GM21515 (cell line): ENCODE measurements at regions not wholly inside any gene's neighbourhood (a gene's known extent, or its start where the extent isn't known, plus 50 kb on each side); places are given as distances from the start of the nearest gene placed in this dataset.

ENCODE experiments used
- ATAC-seq: cut with Tn5 transposase; IDR thresholded peaks from one replicate; pipeline ENCODE4 v1.9.1; 2021; ENCODE audit not compliant: unreplicated experiment

GRCh38 chr5:158559066-158559465 lies 540.6 kb downstream of the EBF1 start:
- no peak for ATAC-seq

GRCh38 chr5:158553962-158554336 lies 545.8 kb downstream of the EBF1 start:
- ATAC-seq = no peak

- no peak for ATAC-seq
Observed at GRCh38 chr5:158553195-158553961, 546.3 kb downstream of the EBF1 start.

- no peak for ATAC-seq
Observed at GRCh38 chr5:158552241-158552640, 547.5 kb downstream of the EBF1 start.

- ATAC-seq = no peak
Observed at GRCh38 chr5:158549311-158549710, 550.4 kb downstream of the EBF1 start.

- ATAC-seq = no peak
Observed at GRCh38 chr5:158546748-158547147, 553.0 kb downstream of the EBF1 start.

GRCh38 chr5:158545949-158546530 lies 553.7 kb downstream of the EBF1 start:
- no peak for ATAC-seq

- no peak for ATAC-seq
Observed at GRCh38 chr5:158544388-158545339, 555.1 kb downstream of the EBF1 start.

GRCh38 chr5:158543539-158544387 lies 556.0 kb downstream of the EBF1 start:
- ATAC-seq = no peak

GRCh38 chr5:158541536-158542297 lies 558.0 kb downstream of the EBF1 start:
- no peak for ATAC-seq

GRCh38 chr5:158538506-158539074 lies 561.1 kb downstream of the EBF1 start:
- peak; percentile 56 for ATAC-seq

- no peak for ATAC-seq
Observed at GRCh38 chr5:158537366-158537765, 562.4 kb downstream of the EBF1 start.

- ATAC-seq = no peak
Observed at GRCh38 chr5:158534203-158534602, 565.5 kb downstream of the EBF1 start.

- ATAC-seq = no peak
Observed at GRCh38 chr5:158532739-158533138, 567.0 kb downstream of the EBF1 start.

GRCh38 chr5:158531860-158532259 lies 567.9 kb downstream of the EBF1 start:
- ATAC-seq = no peak

GRCh38 chr5:158530115-158530514 lies 569.6 kb downstream of the EBF1 start:
- ATAC-seq = no peak

GRCh38 chr5:158529454-158529853 lies 570.3 kb downstream of the EBF1 start:
- ATAC-seq = no peak

- no peak for ATAC-seq
Observed at GRCh38 chr5:158525663-158526062, 574.1 kb downstream of the EBF1 start.

GRCh38 chr5:158524070-158524469 lies 575.6 kb downstream of the EBF1 start:
- no peak for ATAC-seq

- ATAC-seq = no peak
Observed at GRCh38 chr5:158522776-158523175, 576.9 kb downstream of the EBF1 start.
